ENCODE measurements at regions not wholly inside any gene's neighbourhood (a gene's known extent, or its start where the extent isn't known, plus 50 kb on each side); places are given as distances from the start of the nearest gene placed in this dataset.
A peak's percentile ranks its signal among the peaks of the same experiment; 100 is the strongest.
"Not testable (repeated sequence)": the region's sequence is repeated elsewhere in the genome, so short reads cannot be mapped to it uniquely, and the experiment has no call there.

GRCh38 chr2:76039505-76039904 lies 328.8 kb upstream of the GCFC2 start:
- DNase-seq (ENCODE audit: low read depth) = no peak

- DNase-seq (ENCODE audit: low read depth) = no peak
Observed at GRCh38 chr2:76027761-76028160, 317.0 kb upstream of the GCFC2 start.

DNA sequence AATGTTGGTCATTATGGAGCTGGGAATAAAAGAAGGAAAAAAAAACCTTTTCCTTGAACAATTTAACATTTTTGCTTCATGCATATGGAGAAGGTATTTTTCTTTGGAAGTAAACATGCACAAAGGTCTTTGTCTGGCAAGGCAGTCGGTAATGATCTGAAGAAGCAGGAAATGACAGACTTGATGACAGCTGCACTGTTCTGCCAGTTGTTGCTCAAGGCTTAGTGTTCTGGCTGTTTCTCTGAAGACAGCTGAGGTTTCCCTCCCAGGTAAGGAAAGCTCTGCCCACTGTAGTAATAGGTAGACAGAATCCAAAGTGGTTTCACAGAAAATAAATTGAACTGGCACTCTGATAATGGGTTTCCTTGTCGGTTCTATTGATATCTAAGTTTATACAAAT lies 308.4 kb upstream of the GCFC2 start:
- no peak for DNase-seq (ENCODE audit: low read depth)

DNA sequence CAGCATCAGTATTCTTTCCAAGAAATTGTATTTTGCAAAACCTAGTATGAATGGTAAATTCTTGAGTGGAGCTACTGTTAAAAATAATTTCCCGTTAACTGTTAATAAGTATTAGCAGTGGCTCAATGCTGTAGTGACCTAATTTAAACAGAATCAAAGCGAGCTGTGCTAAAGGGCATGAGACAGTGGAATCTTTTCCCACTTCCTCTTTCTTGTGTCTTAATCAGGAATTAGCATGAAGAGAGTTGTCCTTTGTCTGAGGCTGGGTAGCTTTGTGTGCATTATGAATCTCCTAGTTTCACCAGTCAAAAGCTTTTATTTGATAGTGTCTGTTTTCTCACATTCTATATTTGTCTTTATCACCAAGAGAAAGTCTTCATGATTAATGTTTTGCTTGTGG lies 298.8 kb upstream of the GCFC2 start:
- no peak for DNase-seq (ENCODE audit: low read depth)

DNA sequence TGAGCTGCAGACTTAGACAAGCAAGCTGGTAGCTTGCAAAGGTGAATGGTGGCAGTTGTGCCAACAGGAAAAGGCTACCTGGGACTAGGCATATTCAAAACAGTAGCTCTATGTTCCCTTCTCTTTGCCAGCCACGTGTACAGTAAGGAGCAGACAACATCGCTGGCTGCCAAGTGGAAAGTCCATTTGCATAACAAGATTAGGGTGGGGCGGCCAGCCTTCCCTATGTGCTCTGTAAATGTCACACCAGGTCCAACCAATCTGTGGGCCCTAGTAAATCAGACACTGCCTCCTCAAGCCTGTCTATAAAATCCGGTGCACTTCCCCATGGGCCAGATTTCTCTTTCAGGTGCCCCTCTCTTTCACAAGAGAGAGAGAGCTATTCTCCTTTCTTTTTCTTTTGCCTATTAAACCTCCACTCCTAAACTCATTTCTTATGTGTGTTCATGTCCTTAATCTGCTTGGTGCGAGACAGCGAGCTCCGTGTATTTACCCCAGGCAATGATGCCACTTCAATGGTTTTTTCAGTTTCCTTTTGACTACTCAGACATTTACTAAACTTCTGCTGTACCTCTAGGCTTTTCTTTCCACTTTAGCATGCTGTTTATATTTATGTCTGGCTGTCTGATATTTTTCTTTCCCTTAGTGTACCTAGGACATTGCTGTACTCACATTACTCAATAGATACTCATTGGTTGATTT lies 297.4 kb upstream of the GCFC2 start:
- no peak for DNase-seq (ENCODE audit: low read depth)

- DNase-seq (ENCODE audit: low read depth) = no peak
Observed at GRCh38 chr2:76000425-76000824, 289.7 kb upstream of the GCFC2 start.

DNA sequence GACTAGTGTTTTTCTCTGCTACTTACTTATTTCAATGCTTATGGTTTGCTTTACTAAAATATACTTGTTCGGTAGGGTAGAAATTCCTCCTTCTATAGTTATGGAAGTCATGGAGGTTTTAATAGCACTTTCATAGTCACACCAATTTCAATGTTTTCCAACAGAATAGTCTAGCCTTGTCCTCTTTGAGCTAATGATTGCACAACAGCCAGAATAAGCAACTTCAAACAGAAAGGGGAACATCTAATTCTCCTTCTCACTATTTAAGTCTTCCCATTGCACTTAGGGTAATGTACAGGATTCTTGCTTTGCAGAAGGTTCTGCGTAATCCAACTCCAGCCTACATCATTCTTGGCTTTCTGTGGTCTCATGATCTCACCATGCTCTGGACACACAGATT lies 287.7 kb upstream of the GCFC2 start:
- DNase-seq (ENCODE audit: low read depth) = no peak

- DNase-seq (ENCODE audit: low read depth) = peak; percentile 20
Observed at GRCh38 chr2:75994759-75995158, 284.0 kb upstream of the GCFC2 start.

GRCh38 chr2:75988622-75989021 lies 277.9 kb upstream of the GCFC2 start:
- DNase-seq (ENCODE audit: low read depth) = not testable (repeated sequence)

DNA sequence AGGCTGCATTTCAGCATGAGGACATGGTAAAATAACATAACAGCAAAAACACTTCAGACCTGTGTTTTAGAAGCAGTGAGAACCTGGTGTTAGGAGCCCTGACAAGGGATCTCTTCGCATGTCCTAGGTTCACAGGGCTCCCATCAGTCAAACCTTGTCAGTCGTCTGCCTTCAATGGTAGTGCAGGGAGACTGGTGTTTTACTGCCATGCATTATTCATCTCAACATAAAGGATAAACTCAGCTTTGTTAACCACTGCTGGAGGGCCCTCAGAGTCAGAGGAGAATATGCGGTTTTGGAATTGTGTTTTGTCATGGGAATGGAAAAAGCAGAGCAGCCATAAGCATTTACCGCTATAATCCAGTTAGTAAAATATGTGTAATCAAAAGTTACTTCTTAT lies 275.9 kb upstream of the GCFC2 start:
- no peak for DNase-seq (ENCODE audit: low read depth)

DNA sequence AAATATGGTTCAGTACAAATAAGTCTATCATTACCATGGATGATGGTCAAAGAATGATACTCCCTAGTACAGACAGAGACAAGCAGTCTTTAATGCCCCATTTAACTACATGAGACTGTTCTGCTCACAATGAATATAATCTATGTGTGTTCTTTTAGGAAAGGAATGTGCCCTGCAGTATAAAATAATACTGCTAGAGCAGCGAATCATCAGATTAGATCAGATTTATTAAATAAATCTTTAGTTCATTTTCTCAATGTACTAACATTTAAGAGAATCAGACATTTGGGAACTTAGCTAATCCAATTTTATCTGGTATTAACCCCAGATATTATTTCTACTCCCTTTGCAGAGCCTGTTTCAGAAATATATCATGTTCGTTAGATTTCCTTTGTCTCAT lies 272.0 kb upstream of the GCFC2 start:
- no peak for DNase-seq (ENCODE audit: low read depth)

DNA sequence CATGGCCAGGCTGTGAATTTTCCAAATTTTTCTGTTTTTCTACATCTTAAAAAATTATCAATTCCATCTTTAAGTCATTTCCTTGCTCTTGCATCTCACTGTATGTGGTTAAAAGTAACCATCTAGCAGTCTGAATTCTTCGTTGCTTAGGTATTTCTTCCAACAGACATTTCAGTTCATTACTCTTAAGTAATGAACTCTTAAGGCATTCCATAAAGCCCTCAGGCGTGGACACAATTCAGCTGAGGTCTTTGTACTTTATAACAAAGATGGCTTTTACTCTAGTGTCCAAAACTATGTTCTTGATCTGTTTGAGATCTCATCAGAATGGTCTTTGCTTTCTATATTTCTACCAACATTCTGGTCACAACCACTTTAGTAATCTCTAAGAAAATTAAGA lies 253.9 kb upstream of the GCFC2 start:
- DNase-seq (ENCODE audit: low read depth) = no peak

- DNase-seq (ENCODE audit: low read depth) = no peak
Observed at GRCh38 chr2:75960472-75961009, 249.8 kb upstream of the GCFC2 start.

GRCh38 chr2:75959724-75960471 lies 249.2 kb upstream of the GCFC2 start:
- peak; percentile 1 for DNase-seq (ENCODE audit: low read depth)

DNA sequence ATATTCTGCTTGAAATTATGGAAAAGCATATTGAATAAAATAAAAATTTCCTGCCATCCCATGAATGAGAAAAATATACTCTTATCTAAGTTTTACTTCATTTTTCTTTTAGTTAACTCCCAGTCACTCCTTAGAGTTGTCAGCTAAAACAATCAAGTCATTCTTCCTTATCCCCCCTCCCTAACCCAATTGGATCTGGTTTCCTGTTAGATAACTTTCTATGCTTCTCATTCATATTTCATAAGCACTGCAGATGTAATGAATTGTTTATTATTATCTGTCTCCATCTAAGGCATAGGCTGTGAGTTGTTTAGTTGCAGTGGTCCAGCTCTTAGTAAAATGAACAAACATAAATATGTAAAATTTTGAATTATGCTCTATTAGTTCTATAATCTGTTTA lies 244.0 kb upstream of the GCFC2 start:
- DNase-seq (ENCODE audit: low read depth) = no peak

GRCh38 chr2:75952173-75952572 lies 241.5 kb upstream of the GCFC2 start:
- DNase-seq (ENCODE audit: low read depth) = no peak

DNA sequence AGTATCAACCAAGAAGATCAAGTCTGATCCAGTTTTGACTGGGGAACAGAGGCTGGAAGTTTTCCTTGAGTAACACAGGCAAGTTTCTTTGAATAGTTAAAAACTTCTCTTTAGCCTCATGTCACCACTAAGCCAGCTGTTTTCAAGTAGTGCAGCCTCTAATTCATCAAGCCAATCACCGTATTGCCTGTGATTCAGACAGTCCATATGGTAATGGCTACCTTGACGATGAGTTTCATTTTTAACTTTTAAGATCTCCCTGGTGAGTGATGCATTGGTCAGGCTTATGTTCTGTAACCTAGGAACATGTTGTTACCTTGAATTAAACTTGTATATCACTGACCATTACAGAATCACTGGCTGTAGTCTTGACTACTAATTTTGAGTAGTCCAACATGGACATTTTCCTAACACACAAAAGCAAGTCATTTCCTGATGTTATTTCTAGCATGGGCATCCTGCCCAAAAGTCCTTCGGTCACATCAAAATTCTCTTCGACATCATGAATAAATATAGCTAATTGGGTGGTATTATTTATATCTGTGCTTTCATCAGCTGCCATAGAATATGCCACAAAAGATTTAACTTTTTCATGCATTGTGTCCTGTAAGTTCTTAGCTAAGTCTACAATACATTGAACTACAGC lies 238.8 kb upstream of the GCFC2 start:
- no peak for DNase-seq (ENCODE audit: low read depth)

- no peak for DNase-seq (ENCODE audit: low read depth)
Observed at GRCh38 chr2:75936311-75936710, 225.6 kb upstream of the GCFC2 start.

DNA sequence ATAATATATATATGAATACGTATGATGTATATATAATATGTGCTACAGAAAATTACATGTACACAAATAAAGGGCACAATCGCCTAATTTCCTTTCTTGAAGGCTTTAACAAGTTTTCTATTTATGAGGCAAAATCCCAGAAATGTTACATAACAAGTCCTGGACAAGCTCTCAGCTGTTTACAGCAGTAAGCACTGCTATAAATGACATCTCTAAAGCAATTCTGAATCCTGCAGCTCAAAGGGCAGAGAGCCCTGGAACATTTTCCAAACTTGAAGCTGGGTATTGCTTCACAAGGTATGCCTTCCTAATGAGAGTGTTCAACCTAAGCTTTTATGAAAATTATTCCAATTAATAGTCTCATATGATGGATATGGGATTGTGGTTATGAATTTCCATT lies 222.3 kb upstream of the GCFC2 start:
- no peak for DNase-seq (ENCODE audit: low read depth)

- no peak for DNase-seq (ENCODE audit: low read depth)
Observed at GRCh38 chr2:75928093-75928492, 217.4 kb upstream of the GCFC2 start.

DNA sequence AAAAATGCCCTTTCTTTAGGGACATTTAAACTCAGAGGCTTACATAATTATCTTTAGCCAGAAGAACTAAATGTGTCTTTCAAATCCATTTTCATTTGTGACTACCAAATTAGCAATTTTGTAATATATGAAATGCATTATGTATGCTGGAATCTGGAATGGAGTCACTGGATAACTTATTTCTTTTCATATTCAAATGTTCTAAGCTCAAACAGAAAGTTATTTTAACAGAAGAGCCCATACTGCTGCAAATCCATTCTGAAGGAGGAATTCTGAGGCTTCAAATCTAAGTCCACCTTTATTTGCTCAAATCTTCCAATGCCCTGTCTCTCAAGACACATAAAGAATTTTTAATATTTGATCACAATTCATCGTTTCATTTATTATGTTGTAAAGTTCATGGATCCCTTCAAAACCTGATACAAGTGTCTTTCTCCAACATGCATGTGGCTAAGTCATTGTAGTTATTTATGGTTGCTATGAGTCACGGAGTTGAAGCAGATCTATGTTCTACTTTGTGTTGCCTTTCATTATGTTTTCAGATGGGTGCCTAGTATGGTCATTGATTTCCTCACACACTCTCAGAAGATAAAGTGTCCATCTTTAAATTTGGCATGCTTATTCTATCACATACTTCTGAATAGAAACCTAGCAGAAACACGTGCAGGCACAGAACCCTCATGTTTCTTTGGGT lies 214.8 kb upstream of the GCFC2 start:
- no peak for DNase-seq (ENCODE audit: low read depth)

DNA sequence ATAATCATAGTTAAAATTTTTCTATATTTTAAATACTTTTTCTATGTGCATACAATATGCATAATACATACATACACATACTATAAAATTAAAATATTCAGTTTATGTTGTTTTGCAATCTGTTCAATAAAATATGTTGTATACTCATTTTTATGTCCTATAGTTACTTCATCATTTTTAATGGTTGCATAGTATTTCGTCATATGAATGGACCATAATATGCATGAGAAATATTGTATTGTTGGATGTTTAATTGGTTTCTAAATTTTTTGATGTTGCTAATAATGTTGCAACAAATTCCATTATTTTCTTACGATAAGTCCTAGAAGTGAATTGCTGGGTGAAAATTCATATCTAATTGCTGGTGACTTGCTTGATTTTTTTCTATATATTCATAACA lies 211.5 kb upstream of the GCFC2 start:
- DNase-seq (ENCODE audit: low read depth) = no peak
